WERI-Rb-1 (cell line): ENCODE measurements at regions not wholly inside any gene's neighbourhood (a gene's known extent, or its start where the extent isn't known, plus 50 kb on each side); places are given as distances from the start of the nearest gene placed in this dataset.
"Not testable (repeated sequence)": the region's sequence is repeated elsewhere in the genome, so short reads cannot be mapped to it uniquely, and the experiment has no call there.

ENCODE experiments used
- DNase-seq: peaks from one replicate; pipeline ENCODE4 v3.0.0-alpha.2; 2020
- H3K27ac ChIP-seq: fragments of 250-450 bp; sonication (Bioruptor Pico); 2 replicates; pipeline ENCODE4 v1.5.1; 2020; ENCODE audit warnings: mild to moderate bottlenecking, moderate library complexity
- H3K27me3 ChIP-seq: fragments of 250-450 bp; sonication (Bioruptor Pico); 2 replicates; pipeline ENCODE4 v1.5.1; 2021; ENCODE audit warnings: mild to moderate bottlenecking, low read depth, moderate library complexity; ENCODE audit not compliant: insufficient read depth, severe bottlenecking
- H3K36me3 ChIP-seq: fragments of 250-450 bp; sonication (Bioruptor Pico); 2 replicates; pipeline ENCODE4 v1.5.1; 2020; ENCODE audit warnings: mild to moderate bottlenecking, moderate library complexity
- H3K4me3 ChIP-seq: 2 replicates; pipeline ENCODE4 v1.5.1; 2011; ENCODE audit warnings: low read depth, mild to moderate bottlenecking, control low read depth, low read length
- H3K9me3 ChIP-seq: fragments of 250-450 bp; sonication (Bioruptor Pico); 2 replicates; pipeline ENCODE4 v1.5.1; 2021; ENCODE audit warnings: mild to moderate bottlenecking, moderate library complexity; ENCODE audit not compliant: severe bottlenecking
- TF ChIP-seq, protein P1 (sequence below): IDR thresholded peaks from 2 replicates; pipeline ENCODE4 v1.5.1; 2011; ENCODE audit warnings: low read depth, mild to moderate bottlenecking, control low read depth, inconsistent platforms, low read length

DNA sequence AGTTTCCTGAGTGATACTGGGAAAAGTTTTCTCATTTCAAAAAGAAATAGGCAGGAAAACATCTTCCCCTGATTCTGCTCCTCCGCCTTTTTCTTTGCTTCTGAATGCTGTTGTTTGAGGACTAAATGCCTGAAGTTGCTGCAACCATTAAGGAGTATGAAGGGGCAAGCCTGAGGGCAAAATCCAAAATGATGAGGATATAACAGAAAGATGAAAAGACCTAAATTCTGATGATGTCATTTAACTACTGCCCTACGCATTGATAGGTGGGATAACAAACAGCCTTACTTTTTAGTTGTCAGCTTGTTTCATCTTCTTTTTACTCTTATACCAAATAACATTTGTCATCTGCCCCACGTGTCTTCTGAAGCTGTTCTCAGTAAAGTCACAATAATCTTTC, 474.6 kb upstream of the MMS22L start:
- TF ChIP-seq, protein P1, sequence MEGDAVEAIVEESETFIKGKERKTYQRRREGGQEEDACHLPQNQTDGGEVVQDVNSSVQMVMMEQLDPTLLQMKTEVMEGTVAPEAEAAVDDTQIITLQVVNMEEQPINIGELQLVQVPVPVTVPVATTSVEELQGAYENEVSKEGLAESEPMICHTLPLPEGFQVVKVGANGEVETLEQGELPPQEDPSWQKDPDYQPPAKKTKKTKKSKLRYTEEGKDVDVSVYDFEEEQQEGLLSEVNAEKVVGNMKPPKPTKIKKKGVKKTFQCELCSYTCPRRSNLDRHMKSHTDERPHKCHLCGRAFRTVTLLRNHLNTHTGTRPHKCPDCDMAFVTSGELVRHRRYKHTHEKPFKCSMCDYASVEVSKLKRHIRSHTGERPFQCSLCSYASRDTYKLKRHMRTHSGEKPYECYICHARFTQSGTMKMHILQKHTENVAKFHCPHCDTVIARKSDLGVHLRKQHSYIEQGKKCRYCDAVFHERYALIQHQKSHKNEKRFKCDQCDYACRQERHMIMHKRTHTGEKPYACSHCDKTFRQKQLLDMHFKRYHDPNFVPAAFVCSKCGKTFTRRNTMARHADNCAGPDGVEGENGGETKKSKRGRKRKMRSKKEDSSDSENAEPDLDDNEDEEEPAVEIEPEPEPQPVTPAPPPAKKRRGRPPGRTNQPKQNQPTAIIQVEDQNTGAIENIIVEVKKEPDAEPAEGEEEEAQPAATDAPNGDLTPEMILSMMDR = no peak
- Histone ChIP-seq H3K9me3 (no peaks in the 10 kb centered on the region), H3K27ac (no peak overlapping the region), H3K27me3 (no peaks in the 10 kb centered on the region), H3K36me3 (no peaks in the 10 kb centered on the region), H3K4me3 (no peak overlapping the region)
- no peak for DNase-seq

DNA sequence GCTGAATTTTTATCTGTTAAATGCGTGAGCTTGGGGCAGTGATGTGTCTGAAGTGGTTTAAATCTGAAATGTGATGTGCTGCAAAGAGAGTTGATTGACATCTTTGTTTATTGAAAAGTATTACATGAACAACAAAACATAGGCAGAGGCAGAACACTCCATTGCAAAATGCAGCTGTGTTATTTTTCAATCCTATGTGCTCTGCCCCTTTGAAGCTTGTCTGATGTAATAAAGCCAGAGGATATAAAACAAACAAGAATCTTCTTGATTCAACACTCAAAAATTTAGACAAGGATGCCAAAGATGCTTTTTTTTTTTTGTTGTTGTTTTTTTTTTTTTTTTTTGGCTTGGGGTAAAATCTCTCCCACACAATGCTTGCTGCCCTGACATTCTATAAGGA, 482.4 kb upstream of the MMS22L start:
- DNase-seq = no peak
- H3K27ac ChIP-seq = no peak overlapping the region
- TF ChIP-seq, protein P1 = no peak

DNA sequence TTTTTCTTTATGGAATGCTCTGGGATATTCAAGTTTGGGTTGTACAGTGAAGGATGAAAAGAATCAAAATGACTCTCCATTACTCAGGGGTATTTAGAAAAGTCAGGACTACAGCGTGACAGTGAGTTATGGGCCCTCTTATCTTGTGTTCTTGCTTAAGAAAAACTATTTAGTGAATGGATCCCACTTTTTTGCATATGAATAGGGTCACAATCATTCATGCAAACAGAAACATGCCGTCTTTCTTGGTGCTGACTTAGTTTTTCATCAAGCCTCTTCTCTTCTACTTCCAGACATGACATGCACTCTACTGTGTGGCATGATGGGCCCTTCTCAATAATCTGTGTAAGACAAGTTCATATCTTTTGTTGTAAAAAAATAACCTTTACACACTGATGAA, 488.4 kb upstream of the MMS22L start:
- Histone ChIP-seq H3K27ac (no peak overlapping the region), H3K27me3 (no peaks in the 10 kb centered on the region), H3K9me3 (no peaks in the 10 kb centered on the region), H3K4me3 (no peak overlapping the region), H3K36me3 (no peaks in the 10 kb centered on the region)
- TF ChIP-seq, protein P1 = no peak
- no peak for DNase-seq

More for the DNA sequence above, 482.4 kb upstream of the MMS22L start:
- Histone ChIP-seq H3K27me3 (no peaks in the 10 kb centered on the region), H3K36me3 (no peaks in the 10 kb centered on the region), H3K4me3 (no peak overlapping the region), H3K9me3 (no peaks in the 10 kb centered on the region)

DNA sequence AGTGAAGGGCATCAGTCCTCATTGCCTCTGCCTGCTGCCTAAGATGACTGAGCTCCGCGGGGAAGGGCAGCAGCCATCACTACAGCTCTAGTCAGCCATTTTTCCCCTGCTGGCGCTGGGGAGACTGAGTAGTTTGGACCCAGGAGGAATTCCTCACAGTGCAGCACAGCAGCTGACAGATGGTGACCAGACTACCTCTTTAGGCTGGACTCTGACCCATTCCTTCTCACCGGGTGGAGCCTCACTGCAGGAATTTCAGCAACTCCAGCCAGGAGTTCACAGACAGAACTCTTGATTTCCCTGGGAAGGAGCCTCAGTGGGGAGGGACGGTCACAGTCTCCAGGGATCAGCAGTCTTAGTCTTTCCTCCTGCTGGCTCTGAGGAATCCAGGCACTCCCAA, 492.0 kb upstream of the MMS22L start:
- DNase-seq = no peak
- TF ChIP-seq, protein P1 = no peak
- no peaks in the 10 kb centered on the region for H3K9me3 ChIP-seq
- H3K27ac ChIP-seq = no peak overlapping the region
- no peak overlapping the region for H3K4me3 ChIP-seq
- H3K36me3 ChIP-seq = no peaks in the 10 kb centered on the region
- no peaks in the 10 kb centered on the region for H3K27me3 ChIP-seq

DNA sequence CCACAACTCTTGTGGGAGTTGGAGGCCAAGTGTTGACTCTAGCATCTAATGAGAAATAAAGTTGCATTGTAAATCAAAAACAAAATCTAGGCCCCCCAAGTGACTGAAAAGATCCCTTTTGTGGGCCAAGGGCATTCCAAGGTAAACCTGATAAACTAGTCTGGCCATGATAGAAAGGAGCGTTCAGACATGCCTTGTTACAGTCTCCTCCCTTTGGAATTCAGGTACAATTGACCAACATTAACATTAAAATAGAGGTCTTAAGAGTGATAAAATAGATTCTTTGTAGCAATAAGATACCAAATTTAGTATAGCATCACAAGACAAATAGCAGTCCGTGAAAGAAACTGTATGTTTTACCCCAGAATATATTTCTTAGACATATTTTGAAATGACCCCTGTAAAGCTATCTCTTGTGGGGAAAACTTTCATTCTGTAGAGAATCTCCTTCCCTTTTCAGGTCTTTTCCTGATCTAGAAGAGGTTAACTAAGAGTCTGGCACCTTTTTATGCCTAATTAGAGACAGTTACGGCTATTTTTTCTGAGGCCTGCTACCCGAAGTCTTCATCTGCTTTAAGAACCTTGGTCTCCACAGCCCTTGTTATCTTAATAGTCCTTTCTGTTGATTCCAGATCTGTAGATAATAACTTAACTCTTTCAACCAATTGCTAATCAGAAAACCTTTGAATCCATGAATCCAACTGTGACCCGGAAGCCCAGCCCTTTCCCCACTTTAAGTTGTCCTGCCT, 495.4 kb upstream of the MMS22L start:
- no peak for DNase-seq
- TF ChIP-seq, protein P1 = no peak
- no peaks in the 10 kb centered on the region for H3K9me3 ChIP-seq
- H3K27me3 ChIP-seq = no peaks in the 10 kb centered on the region
- H3K4me3 ChIP-seq = no peak overlapping the region
- no peak overlapping the region for H3K27ac ChIP-seq
- no peaks in the 10 kb centered on the region for H3K36me3 ChIP-seq

DNA sequence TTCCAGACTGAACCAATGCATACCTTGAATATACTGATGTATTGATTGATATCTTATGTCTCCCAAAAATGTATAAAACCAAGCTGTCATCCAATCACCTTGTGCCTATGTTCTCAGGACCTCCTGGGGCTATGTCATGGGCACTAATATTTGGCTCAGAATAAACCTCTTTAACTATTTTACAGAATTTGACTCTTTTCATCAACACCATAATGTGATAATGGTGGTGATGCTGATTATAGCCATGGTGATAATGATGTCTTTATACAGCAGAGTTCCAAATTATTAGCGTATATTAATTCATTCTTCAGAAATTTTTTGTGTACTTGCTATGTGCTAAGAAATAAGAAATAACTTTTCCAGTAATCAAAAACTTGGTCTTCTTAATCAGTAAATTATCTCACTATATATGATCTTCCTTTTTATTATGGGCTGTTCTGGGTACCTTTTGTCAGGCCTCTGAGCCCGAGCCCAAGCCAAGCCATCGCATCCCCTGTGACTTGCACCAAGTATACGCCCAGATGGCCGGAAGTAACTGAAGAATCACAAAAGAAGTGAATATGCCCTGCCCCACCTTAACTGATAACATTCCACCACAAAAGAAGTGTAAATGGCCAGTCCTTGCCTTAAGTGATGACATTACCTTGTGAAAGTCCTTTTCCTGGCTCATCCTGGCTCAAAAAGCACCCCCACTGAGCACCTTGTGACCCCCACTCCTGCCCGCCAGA, 496.2 kb upstream of the MMS22L start:
- DNase-seq, H3K27me3 ChIP-seq, H3K4me3 ChIP-seq, H3K36me3 ChIP-seq, H3K27ac ChIP-seq, H3K9me3 ChIP-seq: not testable (repeated sequence)
